Spleen (tissue), 11 donors: ENCODE measurements at regions not wholly inside any gene's neighbourhood (a gene's known extent, or its start where the extent isn't known, plus 50 kb on each side); places are given as distances from the start of the nearest gene placed in this dataset.

Experiments used
- DNase-seq: peaks from one replicate; pipeline ENCODE4 v3.0.0-alpha.2; 2020
- H3K27ac ChIP-seq, 8 donors: fragments of 200-600 bp; sonication (generic) in 7 of 8; 1 replicate in 4 of 8; 2 replicates in 4 of 8; pipeline versions ENCODE4 v1.5.0 to v1.8.0; 2016 to 2021; ENCODE audit warnings: inconsistent platforms in 4 of 8, mild to moderate bottlenecking in 4 of 8, moderate library complexity in 1 of 8
- H3K27me3 ChIP-seq, 7 donors: fragments of 200-600 bp; sonication (generic) in 6 of 7; replicated peaks in 1 of 7; 1 replicate in 4 of 7; 2 replicates in 3 of 7; pipeline versions ENCODE4 v1.5.0 to v1.8.0; 2016 to 2021; ENCODE audit warnings: inconsistent platforms in 3 of 7, mild to moderate bottlenecking in 1 of 7
- H3K36me3 ChIP-seq, 6 donors: fragments of 200-600 bp; sonication (generic) in 5 of 6; 1 replicate in 4 of 6; 2 replicates in 2 of 6; pipeline versions ENCODE4 v1.5.0 to v1.8.0; 2016 to 2021; ENCODE audit warnings: inconsistent platforms in 2 of 6
- H3K4me1 ChIP-seq, 6 donors: fragments of 200-600 bp; sonication (generic) in 5 of 6; 1 replicate in 3 of 6; 2 replicates in 3 of 6; pipeline versions ENCODE4 v1.5.0 to v1.8.0; 2016 to 2021; ENCODE audit warnings: inconsistent platforms in 3 of 6
- H3K4me3 ChIP-seq, 8 donors: fragments of 200-600 bp; sonication (generic) in 7 of 8; 1 replicate in 4 of 8; 2 replicates in 4 of 8; pipeline versions ENCODE4 v1.5.0 to v1.8.0; 2016 to 2021; ENCODE audit warnings: inconsistent platforms in 4 of 8, mild to moderate bottlenecking in 4 of 8, moderate library complexity in 2 of 8
- H3K9me3 ChIP-seq, 8 donors: fragments of 200-600 bp; sonication (generic) in 7 of 8; 1 replicate in 4 of 8; 2 replicates in 4 of 8; pipeline versions ENCODE4 v1.5.0 to v1.8.0; 2016 to 2021; ENCODE audit warnings: inconsistent platforms in 4 of 8
- CTCF ChIP-seq, 11 experiments: fragments of 200-600 bp in 7 of 11; fragments of 450-650 bp in 4 of 11; sonication (generic) in 4 of 11; IDR thresholded peaks in 8 of 11; conservative IDR thresholded peaks in 3 of 11; 1 replicate in 7 of 11; 2 replicates in 4 of 11; pipeline versions ENCODE4 v1.4.0 to v1.8.0; 2016 to 2021; ENCODE audit warnings: antibody characterized with exemption in 11 of 11, inconsistent platforms in 4 of 11, mild to moderate bottlenecking in 1 of 11
- POLR2A ChIP-seq, 3 donors: fragments of 450-650 bp; IDR thresholded peaks; one replicate each; pipeline ENCODE4 v1.5.1; 2017; ENCODE audit warnings: antibody characterized with exemption in 3 of 3, mild to moderate bottlenecking in 1 of 3
- POLR2AphosphoS5 ChIP-seq, 3 donors: sonication (generic); formaldehyde crosslinking; IDR thresholded peaks; one replicate each; pipeline ENCODE4 v1.5.1; 2017; ENCODE audit warnings: antibody characterized with exemption in 3 of 3
- WGBS, 5 donors: extraction: QIAGEN DNeasy Blood & Tissue Kit in 3 of 5; methylation state at CpG; one replicate each; pipeline versions ENCODE4 v1.1.5 to v1.1.7; 2013 to 2018; 5-methylcytosine and 5-hydroxymethylcytosine counted together
- intact Hi-C: fragments of 100-400 bp; cut with DNase I; formaldehyde crosslinking; loops from one replicate; pipeline ENCODE4 v1.15.0; 2023; ENCODE audit warnings: low total_unique reads
- donor health status: healthy with polysubstance abuse.
- donor health status: DM: no; HTN: no; CAD: no; lungs with moderate emphysema.
- donor health status: DM: no; HTN: no; CAD: no.
- donor health status: Bipolar disorder and iron deficiency.
- donor health status: healthy.
- donor health status: DM: no; HTN: no; CAD: no.
- donor health status: DM: yes; HTN: yes; CAD: no.

DNA sequence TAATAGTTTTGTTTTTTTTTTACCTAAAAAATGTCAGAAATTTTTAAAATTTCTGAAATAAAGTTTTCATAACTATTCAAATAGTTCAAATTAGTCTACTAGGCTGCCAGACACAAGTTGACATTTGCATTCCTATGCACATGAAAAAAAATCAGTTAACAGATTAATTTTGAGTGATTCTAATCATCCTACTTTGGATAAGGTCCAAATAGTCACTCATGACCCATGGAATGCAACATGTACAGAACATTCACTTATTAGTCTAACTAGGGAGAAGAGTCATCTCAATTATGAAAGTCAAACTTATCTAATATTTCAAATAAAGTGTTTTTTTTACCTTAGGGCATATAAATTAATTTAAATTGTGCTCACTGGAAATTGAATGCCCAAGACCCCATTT lies 390.2 kb downstream of the EPM2A start:
- no peaks in the 10 kb centered on the region for H3K4me1 ChIP-seq
- H3K9me3 ChIP-seq, result no peaks in the 10 kb centered on the region
- no peak overlapping the region for H3K4me3 ChIP-seq
- intact Hi-C loops, result no loop called here
- TF ChIP-seq CTCF (IDR thresholded peaks at IDR 0.05 in 8 of 11, conservative IDR thresholded peaks at IDR 0.05 in 3 of 11) (no peak), POLR2AphosphoS5 (IDR thresholded peaks at IDR 0.05) (no peak), POLR2A (IDR thresholded peaks at IDR 0.05) (no peak)
- no peaks in the 10 kb centered on the region for H3K27me3 ChIP-seq
- H3K27ac ChIP-seq, result no peak overlapping the region
- H3K36me3 ChIP-seq, result no peaks in the 10 kb centered on the region
- DNase-seq, result no peak

- Histone ChIP-seq H3K4me1 (no peaks in the 10 kb centered on the region), H3K27me3 (no peaks in the 10 kb centered on the region), H3K4me3 (peak overlapping the region in 1 of 8 donors; percentile 1), H3K27ac (no peak overlapping the region), H3K36me3 (no peaks in the 10 kb centered on the region), H3K9me3 (no peaks in the 10 kb centered on the region)
- intact Hi-C loops, result no loop called here
- 69 to 85% (median 82%) methylated on average over 2 of the region's 2 CpGs for WGBS, 5 donors
- TF ChIP-seq POLR2A (IDR thresholded peaks at IDR 0.05), result no peak
- TF ChIP-seq POLR2AphosphoS5 (IDR thresholded peaks at IDR 0.05), result no peak
- TF ChIP-seq CTCF (IDR thresholded peaks at IDR 0.05 in 8 of 11, conservative IDR thresholded peaks at IDR 0.05 in 3 of 11), result no peak
- DNase-seq, result no peak
Observed at GRCh38 chr6:145347216-145347615, 388.1 kb downstream of the EPM2A start.

DNA sequence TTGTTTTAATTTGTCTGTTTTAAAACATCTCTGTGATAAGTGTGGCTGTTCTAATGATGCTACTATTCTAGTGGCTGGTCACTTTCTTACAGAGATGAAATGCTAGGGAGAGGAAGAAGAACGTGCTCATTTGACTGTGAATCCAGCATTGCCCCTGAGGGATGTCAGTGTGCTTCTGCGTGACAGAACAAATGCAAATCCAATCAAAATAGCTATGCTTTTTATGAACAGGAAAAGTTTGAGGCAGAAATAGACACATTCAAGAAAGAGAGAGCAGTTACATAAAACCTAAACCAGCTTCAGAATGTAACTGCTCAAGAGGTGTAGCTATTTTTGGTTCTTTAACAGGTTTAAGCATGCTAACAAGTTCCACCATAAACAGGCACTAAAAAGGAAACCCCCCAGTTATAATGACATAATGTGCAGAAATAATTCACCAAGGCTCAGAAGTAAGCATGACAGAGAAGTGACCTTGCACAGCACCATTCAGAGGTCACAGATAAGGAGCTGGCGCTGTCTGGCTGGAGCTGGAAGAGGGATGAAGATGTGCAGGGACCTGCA lies 385.3 kb downstream of the EPM2A start:
- intact Hi-C loops, result no loop called here
- no peak for DNase-seq
- 40 to 60% (median 53%) methylated on average over 3 of the region's 3 CpGs for WGBS, 5 donors

DNA sequence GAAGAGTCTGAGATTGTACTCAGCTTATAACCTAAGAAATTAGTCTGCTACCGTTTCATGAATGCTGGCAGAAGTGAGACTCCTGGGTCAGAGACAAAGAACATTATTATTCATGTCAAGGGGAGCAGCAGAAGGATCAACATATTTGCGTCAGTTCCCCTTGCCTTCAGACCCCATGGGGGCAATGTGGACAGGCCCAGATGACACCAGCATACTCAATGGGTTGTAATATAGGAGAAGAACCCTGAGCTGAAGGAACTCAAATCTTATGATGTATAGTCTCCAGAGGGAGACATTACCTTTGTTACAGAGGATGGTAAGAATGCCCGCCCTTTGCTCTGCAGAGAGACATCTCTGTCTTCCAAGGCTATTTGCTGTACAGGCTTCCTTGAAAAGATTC lies 384.4 kb downstream of the EPM2A start:
- DNase-seq, result no peak
- Histone ChIP-seq H3K9me3 (no peaks in the 10 kb centered on the region), H3K27ac (no peak overlapping the region), H3K36me3 (no peaks in the 10 kb centered on the region), H3K4me3 (no peak overlapping the region), H3K27me3 (no peaks in the 10 kb centered on the region), H3K4me1 (no peaks in the 10 kb centered on the region)
- WGBS, 5 donors, result 72 to 89% (median 79%) methylated on average over 3 of the region's 3 CpGs
- TF ChIP-seq CTCF (IDR thresholded peaks at IDR 0.05 in 8 of 11, conservative IDR thresholded peaks at IDR 0.05 in 3 of 11) (no peak), POLR2AphosphoS5 (IDR thresholded peaks at IDR 0.05) (no peak)
- intact Hi-C loops, result no loop called here

More for the DNA sequence above, 385.3 kb downstream of the EPM2A start:
- Histone ChIP-seq H3K36me3 (no peaks in the 10 kb centered on the region), H3K4me1 (no peaks in the 10 kb centered on the region), H3K9me3 (no peaks in the 10 kb centered on the region), H3K4me3 (no peak overlapping the region), H3K27me3 (no peaks in the 10 kb centered on the region), H3K27ac (no peak overlapping the region)
- TF ChIP-seq POLR2AphosphoS5 (IDR thresholded peaks at IDR 0.05), result no peak
- no peak for TF ChIP-seq POLR2A (IDR thresholded peaks at IDR 0.05)
- no peak for TF ChIP-seq CTCF (IDR thresholded peaks at IDR 0.05 in 8 of 11, conservative IDR thresholded peaks at IDR 0.05 in 3 of 11)
